Fibroblast of skin of left biceps (primary cell): ENCODE measurements at regions not wholly inside any gene's neighbourhood (a gene's known extent, or its start where the extent isn't known, plus 50 kb on each side); places are given as distances from the start of the nearest gene placed in this dataset.
"Not testable (repeated sequence)": the region's sequence is repeated elsewhere in the genome, so short reads cannot be mapped to it uniquely, and the experiment has no call there.

Source experiments
- DNase-seq, 2 experiments: peaks; one replicate each; pipeline ENCODE4 v3.0.0-alpha.2; 2013; ENCODE audit warnings: low read depth in 2 of 2

- DNase-seq: no peak
These were observed 97.6 kb downstream of the ANAPC4 start for GRCh38 chr4:25474690-25475089.

GRCh38 chr4:25477221-25477620, 100.2 kb downstream of the ANAPC4 start:
- no peak for DNase-seq

GRCh38 chr4:25481648-25482047, 104.6 kb downstream of the ANAPC4 start:
- no peak for DNase-seq

DNA sequence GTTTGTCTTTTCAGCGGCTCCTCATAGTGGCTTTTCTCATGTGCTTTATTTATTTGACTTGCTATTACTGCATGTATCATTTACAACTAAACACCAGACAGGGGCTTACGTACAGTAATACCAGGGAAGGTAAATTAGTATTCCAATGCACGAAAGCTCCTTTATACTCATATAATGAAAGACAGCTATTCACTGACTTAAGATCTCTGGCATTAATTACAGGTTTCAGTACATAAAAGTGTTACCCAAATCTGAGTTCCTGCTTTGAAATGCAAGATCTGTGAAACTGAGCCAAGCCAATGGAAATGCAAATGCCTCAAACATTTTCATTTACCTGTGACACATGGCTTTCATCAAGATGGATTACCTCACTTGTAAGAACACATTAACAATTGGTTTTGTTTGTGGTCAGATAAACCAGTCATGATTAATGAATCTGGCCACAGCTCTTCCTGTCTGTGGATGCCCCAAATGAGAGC, 107.2 kb downstream of the ANAPC4 start:
- DNase-seq: no peak

DNA sequence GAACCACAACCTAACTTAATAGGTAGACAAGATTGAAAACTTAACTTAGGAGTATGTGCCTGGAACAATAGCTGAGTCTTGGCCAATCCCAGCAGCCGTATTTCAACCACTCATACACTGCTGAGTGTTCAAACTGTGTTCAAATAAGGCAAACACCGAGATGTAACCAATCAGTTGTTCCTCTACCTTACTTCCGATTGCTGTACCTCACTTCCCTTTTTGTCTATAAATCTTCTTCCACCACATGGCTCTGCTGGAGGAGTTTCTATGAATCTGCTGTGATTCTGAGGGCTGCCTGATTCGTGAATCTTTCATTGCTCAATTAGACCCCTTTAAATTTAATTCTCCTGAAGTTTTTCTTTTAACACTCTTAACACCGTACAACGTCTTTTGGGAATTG, 108.0 kb downstream of the ANAPC4 start:
- DNase-seq: no peak

GRCh38 chr4:25486171-25486570, 109.1 kb downstream of the ANAPC4 start:
- DNase-seq: no peak

DNA sequence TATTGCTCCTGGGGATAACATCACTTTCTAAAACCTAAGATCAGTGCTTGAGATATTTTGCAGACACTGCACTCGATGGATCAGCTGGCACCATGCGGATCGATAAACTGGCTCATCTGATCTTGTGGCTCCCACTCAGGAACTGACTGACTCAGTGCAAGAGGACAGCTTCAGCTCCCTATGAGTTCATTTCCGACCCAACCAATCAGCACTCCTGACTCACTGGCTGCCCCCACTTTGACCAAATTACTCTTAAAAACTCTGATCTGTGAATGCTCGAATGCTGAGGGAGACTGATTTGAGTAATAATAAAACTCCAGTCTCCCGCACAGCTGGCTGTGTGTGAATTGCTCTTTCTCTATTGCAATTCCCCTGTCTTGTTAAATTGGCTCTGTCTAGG, 110.1 kb downstream of the ANAPC4 start:
- no peak for DNase-seq

- DNase-seq: no peak
These were observed 112.3 kb downstream of the ANAPC4 start for GRCh38 chr4:25489253-25489797.

GRCh38 chr4:25493466-25493865, 116.4 kb downstream of the ANAPC4 start:
- DNase-seq: no peak

GRCh38 chr4:25494166-25494565, 117.1 kb downstream of the ANAPC4 start:
- DNase-seq: no peak

GRCh38 chr4:25500626-25501316, 123.7 kb downstream of the ANAPC4 start:
- DNase-seq: no peak

GRCh38 chr4:25502115-25502514, 125.1 kb downstream of the ANAPC4 start:
- no peak for DNase-seq

- DNase-seq: no peak
These were observed 126.7 kb downstream of the ANAPC4 start for GRCh38 chr4:25503779-25504178.

DNA sequence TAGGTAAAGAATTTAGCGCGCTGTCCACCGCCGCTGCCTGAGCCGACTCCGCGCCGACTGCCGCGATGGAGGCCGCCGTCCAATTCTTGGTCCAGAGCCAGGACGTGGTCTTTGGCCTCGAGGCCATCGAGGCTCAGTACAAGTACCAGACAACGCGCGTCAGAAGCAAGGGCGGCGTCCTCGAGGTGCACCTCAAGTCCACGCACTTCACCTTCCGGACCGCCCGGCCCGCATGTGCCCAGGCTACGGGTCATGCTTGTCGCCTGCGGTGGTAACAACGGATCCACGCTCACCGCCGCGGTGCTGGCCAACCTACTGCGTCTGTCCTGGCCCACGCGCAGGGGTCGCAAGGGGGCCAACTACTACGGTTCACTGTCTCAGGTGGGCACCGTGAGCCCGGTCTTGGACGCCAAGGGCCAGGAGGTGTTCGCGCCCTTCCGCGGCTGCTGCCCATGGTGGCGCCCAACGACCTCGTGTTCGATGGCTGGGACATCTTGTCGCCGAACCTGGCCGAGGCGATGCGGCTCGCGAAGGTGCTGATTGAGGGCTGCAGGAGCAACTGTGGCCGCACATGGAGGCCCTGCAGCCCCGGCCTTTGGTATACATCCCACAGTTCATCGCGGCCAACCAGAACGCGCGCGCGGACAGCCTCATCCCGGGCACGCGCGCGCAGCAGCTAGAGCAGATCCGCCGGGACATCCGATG, 128.0 kb downstream of the ANAPC4 start:
- DNase-seq: no peak

GRCh38 chr4:25505637-25505991, 128.6 kb downstream of the ANAPC4 start:
- no peak for DNase-seq

DNA sequence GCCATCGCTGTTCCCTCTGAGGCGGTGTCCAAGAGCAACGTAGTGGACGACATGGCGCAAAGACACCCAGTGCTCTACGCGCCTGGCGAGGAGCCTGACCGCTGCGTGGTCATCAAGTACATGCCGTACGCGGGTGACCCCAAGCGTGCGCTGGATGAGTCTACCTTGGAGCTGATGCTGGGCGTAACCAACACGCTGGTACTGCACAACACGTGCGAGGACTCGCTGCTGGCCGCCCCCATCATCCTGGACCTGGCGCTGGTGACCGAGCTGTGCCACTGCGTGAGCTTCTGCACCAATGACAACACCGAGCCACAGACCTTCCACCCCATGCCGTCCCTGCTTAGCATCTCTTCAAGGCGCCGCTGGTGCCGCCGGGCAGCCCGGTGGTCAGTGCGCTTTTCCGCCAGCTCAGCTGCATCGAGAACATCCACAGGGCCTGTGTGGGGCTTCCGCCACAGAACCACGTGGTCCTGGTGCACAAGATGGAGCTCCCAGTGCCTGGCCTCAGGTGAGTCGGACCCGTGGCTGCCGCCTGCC, 129.0 kb downstream of the ANAPC4 start:
- no peak for DNase-seq

DNA sequence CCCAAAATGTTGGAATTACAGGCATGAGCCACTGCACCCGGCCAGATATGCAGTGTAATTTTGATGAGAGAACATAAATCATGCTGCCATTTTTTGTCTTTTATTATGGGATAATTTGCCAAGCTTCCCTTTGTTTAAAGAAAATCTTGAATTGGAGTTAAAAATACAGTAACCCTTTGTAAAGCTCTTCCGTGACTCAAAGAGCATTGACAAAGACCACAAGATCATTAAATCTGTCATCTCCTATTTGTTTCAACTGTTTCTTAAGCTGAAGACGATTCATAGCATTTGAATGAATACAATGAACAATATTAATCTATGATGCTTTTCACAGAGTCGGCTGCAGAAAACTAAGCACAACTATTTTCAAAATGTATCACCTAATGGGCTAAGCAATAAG, 132.6 kb downstream of the ANAPC4 start:
- peak in 1 of 2 experiments; percentile 8 for DNase-seq

DNA sequence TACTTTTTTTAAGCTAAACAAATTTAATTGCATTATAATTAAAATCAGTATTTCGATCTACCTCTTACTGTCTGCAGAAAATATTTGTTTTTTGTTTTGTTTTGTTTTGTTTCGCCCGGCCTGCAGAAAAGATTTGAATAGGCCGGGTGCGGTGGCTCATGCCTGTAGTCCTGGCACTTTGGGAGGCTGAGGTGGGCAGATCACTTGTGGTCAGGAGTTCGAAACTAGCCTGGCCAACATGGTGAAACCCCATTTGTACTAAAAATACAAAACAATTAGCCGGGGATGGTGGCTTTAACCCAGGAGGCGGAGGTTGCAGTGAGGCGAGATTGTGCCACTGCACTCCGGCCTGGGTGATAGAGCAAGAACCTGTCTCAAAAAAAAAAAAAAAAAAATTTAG, 134.8 kb downstream of the ANAPC4 start:
- DNase-seq: not testable (repeated sequence)

DNA sequence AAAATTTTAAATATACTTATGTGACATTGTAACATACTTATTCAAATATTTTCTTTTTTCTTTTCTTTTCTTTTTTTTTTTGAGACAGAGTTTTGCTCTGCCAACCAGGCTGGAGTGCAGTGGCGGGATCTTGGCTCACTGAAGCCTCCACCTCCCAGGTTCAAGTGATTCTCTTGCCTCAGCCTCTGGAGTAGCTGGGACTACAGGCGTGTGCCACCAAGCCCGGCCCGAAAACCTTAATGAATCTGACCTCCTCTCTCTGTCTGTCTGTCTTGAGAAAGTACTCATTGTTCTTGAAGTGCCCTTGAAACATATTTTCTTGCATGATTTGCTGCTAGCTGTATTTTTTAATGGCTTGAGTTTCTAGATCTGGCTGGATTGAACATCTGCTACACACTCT, 136.8 kb downstream of the ANAPC4 start:
- DNase-seq: no peak

GRCh38 chr4:25523405-25523804, 132.2 kb upstream of the SLC34A2 start:
- no peak for DNase-seq

GRCh38 chr4:25524663-25525062, 131.0 kb upstream of the SLC34A2 start:
- no peak for DNase-seq

DNA sequence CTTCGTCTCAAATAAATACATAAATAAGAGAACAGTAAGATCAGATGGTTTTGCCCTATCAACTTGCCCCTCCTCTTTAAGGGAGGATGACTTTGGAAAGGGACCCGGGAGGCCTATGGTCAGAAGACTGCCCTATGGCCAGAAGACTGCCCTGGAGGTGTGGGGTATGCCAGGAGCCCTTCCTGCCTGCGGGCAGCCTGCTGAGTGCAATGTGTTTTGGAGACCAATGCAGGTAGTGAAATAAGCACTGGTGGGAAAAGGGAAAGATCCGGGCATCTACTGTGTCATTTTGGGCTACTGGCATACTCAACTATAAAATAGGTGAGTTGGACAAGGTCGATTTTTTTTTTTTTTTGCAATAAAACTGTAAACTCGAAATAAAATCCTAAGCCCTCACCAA, 129.8 kb upstream of the SLC34A2 start:
- DNase-seq: no peak

DNA sequence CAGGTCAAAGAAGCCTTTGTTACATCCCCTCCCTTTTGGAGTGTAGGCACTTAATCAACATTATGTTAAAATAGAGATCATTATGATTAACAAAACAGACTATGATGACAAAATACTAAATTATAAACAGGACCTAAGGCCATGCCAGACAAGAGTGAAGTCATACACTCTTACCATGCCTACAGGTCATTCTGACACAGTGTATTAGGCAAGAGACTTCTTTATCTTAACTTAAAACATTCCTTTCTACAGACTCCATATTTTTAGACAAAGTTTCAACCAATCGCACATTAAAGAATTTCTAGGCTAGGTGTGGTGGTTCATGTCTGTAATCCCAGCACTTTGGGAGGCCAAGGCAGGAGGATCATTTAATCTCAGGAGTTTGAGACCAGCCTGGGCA, 128.6 kb upstream of the SLC34A2 start:
- DNase-seq: no peak
